Retinal pigment epithelial cell (primary cell): ENCODE measurements at regions not wholly inside any gene's neighbourhood (a gene's known extent, or its start where the extent isn't known, plus 50 kb on each side); places are given as distances from the start of the nearest gene placed in this dataset.
"Not testable (repeated sequence)": the region's sequence is repeated elsewhere in the genome, so short reads cannot be mapped to it uniquely, and the experiment has no call there.

Source experiments
- DNase-seq: peaks from one replicate; pipeline ENCODE4 v3.0.0-alpha.2; 2010; ENCODE audit warnings: low read depth
- H3K4me3 ChIP-seq: 2 replicates; pipeline ENCODE4 v1.5.1; 2011; ENCODE audit warnings: mild to moderate bottlenecking, low read length, control low read depth, moderate library complexity
- TF ChIP-seq, protein P1 (sequence below): conservative IDR thresholded peaks from 2 replicates; pipeline ENCODE4 v1.5.1; 2011; ENCODE audit warnings: low read depth, low read length, control low read depth, inconsistent platforms

- DNase-seq: no peak
Observed at GRCh38 chr2:111250448-111251030, 129.8 kb downstream of the BCL2L11 start.

DNA sequence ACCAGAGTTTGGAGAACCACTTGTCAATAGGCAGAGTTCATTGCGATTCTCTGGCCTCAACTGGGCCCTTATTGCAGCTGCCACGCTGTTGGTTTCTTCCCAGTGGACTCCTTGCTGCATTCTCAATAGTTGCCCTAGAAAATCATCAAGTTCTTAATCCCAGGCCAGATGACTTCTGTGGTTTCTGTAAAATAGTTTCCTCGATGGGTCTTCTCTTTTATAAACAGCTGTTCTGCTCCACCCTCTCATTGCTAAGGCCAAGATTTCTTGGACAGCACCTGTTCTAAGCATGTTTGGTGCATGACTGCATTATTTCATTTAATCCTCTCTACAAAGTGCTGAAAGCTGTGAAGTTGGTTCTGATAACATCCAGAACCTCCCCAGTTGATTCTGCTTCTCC, 131.0 kb downstream of the BCL2L11 start:
- DNase-seq: no peak

More at GRCh38 chr2:111250448-111251030, 129.8 kb downstream of the BCL2L11 start:
- TF ChIP-seq, protein P1, sequence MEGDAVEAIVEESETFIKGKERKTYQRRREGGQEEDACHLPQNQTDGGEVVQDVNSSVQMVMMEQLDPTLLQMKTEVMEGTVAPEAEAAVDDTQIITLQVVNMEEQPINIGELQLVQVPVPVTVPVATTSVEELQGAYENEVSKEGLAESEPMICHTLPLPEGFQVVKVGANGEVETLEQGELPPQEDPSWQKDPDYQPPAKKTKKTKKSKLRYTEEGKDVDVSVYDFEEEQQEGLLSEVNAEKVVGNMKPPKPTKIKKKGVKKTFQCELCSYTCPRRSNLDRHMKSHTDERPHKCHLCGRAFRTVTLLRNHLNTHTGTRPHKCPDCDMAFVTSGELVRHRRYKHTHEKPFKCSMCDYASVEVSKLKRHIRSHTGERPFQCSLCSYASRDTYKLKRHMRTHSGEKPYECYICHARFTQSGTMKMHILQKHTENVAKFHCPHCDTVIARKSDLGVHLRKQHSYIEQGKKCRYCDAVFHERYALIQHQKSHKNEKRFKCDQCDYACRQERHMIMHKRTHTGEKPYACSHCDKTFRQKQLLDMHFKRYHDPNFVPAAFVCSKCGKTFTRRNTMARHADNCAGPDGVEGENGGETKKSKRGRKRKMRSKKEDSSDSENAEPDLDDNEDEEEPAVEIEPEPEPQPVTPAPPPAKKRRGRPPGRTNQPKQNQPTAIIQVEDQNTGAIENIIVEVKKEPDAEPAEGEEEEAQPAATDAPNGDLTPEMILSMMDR: no peak
- H3K4me3 ChIP-seq: no peak overlapping the region

GRCh38 chr2:111252436-111252835, 131.7 kb downstream of the BCL2L11 start:
- no peak for DNase-seq
- H3K4me3 ChIP-seq: no peak overlapping the region
- TF ChIP-seq, protein P1: no peak

More for the DNA sequence above, 131.0 kb downstream of the BCL2L11 start:
- no peak overlapping the region for H3K4me3 ChIP-seq
- TF ChIP-seq, protein P1: no peak

DNA sequence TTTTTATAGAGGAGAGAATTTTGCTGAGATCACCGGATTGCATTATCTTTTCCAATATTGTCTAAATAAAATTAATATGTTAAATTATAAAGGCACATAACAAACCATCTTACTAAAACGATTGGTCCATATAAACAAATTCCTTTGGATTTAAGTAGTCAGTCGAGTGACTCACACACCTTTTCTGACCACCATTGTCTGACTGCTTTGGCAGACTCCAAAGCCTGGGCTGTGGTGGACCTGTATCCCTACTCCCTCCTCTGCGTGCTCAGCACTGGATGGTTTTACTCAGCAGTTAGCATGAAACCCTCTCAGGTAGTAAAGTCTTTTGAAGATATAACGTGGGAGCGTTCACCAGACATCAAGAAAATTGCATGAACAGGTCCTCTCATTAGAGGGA, 134.2 kb downstream of the BCL2L11 start:
- not testable (repeated sequence) for H3K4me3 ChIP-seq, DNase-seq

DNA sequence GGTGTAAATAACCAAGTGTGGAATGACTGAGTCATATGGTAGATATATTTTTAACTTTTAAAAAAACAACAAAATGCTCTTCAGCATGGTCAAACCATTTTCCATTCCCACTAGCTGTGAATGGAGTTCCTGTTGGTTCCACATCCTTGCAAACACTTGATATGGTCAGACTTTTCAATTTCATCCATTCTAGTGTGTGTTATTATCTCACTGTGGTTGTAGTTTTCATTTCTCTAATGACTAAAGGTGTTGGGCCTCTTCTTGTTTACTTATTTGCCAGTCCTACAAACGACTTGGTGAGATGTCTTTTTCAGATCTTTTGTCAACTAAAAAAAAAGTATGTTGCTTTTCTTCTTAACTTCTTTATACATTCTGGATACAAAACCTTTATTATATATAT, 135.9 kb downstream of the BCL2L11 start:
- H3K4me3 ChIP-seq, DNase-seq: not testable (repeated sequence)

GRCh38 chr2:111257607-111258006, 136.9 kb downstream of the BCL2L11 start:
- not testable (repeated sequence) for DNase-seq, H3K4me3 ChIP-seq

GRCh38 chr2:111258318-111258717, 137.6 kb downstream of the BCL2L11 start:
- not testable (repeated sequence) for DNase-seq, H3K4me3 ChIP-seq

DNA sequence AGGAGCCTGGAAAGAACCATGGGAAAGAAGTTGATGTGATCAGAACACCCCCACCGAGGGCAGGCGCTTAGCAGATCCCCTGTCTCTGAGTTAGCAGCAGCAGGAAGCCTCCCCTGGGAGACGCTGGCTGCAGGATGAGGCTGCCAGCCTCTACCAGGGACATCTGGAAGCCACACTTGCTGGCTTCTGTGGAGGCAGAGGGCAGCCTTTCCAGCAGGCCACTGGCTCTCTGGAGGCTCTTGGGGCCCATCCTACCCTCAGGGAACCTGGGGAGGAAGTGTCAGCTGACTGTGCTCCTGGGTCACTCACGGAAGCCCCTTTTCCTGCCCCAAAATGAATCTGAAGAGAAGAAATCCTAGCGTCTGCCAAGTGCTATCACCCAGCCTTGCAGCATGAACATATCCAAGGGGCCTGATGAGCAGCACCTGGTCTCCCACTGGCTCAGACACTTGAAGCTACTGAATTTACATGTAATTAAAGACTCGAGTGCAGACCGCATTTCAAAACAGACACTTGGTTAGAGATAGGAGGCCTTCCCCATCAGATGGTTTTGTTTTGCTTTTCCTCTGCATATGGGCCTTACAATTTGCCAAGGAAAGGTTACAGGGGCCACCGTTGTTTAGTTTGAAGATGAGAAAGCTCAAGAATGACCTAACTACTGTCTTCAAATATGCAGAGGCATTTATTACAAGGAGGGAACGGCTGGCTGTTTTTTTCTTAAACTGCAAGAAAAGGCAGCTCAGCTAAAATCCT, 142.1 kb downstream of the BCL2L11 start:
- not testable (repeated sequence) for DNase-seq, H3K4me3 ChIP-seq

DNA sequence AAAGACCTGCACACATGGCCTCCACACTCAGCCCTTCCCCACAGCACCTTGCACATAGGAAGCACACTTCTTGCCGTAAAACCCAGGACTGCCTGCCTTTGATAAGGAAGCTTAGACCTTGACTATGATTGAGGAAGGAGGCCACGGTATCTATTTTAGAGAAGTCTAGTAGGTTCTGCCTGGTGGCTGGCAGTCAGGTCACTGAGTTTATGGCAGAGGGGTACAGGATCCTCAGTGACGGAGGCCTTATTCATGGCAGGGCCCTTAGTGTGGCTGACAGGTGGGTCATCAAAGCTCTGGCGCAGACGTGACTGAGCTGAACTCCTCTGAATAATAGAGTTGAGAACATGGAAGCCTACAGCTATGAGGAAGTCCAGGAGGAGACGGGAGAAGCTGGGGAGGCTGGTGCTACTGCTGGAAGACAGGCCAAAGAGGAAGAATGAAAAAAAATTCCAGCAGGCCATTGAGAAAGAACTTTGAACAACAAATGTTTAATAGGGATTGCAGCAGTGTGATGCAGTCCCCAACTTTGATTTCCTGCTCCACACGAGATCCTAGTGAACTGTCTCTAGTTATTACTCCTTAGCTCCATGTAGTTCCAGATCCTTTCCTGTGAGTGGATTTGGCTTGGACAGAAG, 142.8 kb downstream of the BCL2L11 start:
- DNase-seq: not testable (repeated sequence)

DNA sequence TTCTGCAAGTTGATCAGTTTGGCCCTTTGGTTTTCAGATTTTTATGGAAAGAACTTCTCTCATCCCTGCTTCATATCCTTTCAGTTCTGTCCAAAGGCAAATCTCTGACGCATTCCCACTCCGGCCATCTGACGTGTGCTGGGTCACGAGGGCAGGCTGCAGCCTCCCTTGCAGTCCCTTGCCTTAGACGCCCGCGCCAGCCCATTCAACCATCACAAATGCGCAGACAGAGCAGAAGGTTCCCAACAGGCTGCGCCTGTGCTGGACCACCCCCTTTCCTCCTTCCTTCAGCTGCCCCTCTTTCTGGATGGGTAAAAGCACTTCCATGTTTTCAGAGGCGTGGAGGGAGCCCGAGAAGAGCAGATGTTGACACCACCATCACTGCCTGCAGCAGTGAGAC, 144.2 kb downstream of the BCL2L11 start:
- peak; percentile 7 for DNase-seq

More for the DNA sequence above, 142.8 kb downstream of the BCL2L11 start:
- not testable (repeated sequence) for H3K4me3 ChIP-seq

GRCh38 chr2:111266556-111266955, 145.8 kb downstream of the BCL2L11 start:
- DNase-seq, H3K4me3 ChIP-seq: not testable (repeated sequence)

More for the DNA sequence above, 144.2 kb downstream of the BCL2L11 start:
- not testable (repeated sequence) for H3K4me3 ChIP-seq

GRCh38 chr2:111267038-111267437, 146.3 kb downstream of the BCL2L11 start:
- peak; percentile 6 for DNase-seq
- H3K4me3 ChIP-seq: not testable (repeated sequence)

DNA sequence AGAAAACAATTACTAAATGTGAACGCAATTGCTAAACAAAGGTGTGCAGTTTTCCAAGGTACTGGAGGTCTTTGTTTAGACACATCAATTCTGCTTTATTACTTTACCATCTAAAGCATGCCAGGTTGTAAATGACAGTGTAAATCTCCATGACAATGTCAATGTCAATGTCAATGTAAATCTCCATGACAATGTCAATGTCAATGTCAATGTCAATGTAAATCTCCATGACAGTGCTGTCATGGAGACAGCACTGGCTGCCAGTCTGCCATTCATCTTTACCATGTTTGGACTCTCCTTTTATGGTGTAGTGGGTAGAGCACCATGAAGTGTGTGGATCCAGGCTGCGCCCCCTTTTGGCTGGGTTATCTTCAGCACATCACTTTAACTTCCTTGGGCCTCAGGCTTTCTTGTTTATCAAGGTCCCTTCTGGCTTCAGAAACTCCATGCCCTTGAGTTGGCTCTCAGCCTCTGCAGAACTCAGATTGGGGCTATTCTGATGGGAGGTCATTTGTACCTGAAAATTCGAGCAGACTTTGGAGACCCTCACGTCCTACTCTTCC, 149.1 kb downstream of the BCL2L11 start:
- DNase-seq, H3K4me3 ChIP-seq: not testable (repeated sequence)

- not testable (repeated sequence) for DNase-seq
Observed at GRCh38 chr2:111270569-111270968, 149.9 kb downstream of the BCL2L11 start.

GRCh38 chr2:111271647-111272304, 151.1 kb downstream of the BCL2L11 start:
- DNase-seq, H3K4me3 ChIP-seq: not testable (repeated sequence)

More at GRCh38 chr2:111270569-111270968, 149.9 kb downstream of the BCL2L11 start:
- not testable (repeated sequence) for H3K4me3 ChIP-seq
